EL (cell line): ENCODE measurements at regions not wholly inside any gene's neighbourhood (a gene's known extent, or its start where the extent isn't known, plus 50 kb on each side); places are given as distances from the start of the nearest gene placed in this dataset.

Experiments used
- DNase-seq: peaks from one replicate; pipeline ENCODE4 v3.0.0-alpha.2; 2016

- DNase-seq: no peak
These were observed 379.2 kb downstream of the VPS13C start for GRCh38 chr15:61681038-61681418.

- DNase-seq: no peak
These were observed 379.8 kb downstream of the VPS13C start for GRCh38 chr15:61680260-61681037.

GRCh38 chr15:61671736-61672135, 388.5 kb downstream of the VPS13C start:
- no peak for DNase-seq

- no peak for DNase-seq
These were observed 391.8 kb downstream of the VPS13C start for GRCh38 chr15:61668444-61668843.

- no peak for DNase-seq
These were observed 398.5 kb downstream of the VPS13C start for GRCh38 chr15:61661791-61662190.

GRCh38 chr15:61660579-61660978, 399.7 kb downstream of the VPS13C start:
- DNase-seq: peak; percentile 36

- DNase-seq: peak; percentile 6
These were observed 400.6 kb downstream of the VPS13C start for GRCh38 chr15:61659566-61660190.

- DNase-seq: no peak
These were observed 402.8 kb downstream of the VPS13C start for GRCh38 chr15:61657461-61657860.

GRCh38 chr15:61656391-61656790, 403.9 kb downstream of the VPS13C start:
- DNase-seq: no peak

- DNase-seq: no peak
These were observed 404.4 kb downstream of the VPS13C start for GRCh38 chr15:61655881-61656280.

- DNase-seq: no peak
These were observed 405.3 kb downstream of the VPS13C start for GRCh38 chr15:61654918-61655317.

- no peak for DNase-seq
These were observed 406.1 kb downstream of the VPS13C start for GRCh38 chr15:61654002-61654740.

GRCh38 chr15:61653110-61653509, 407.1 kb downstream of the VPS13C start:
- DNase-seq: no peak

- DNase-seq: no peak
These were observed 409.0 kb downstream of the VPS13C start for GRCh38 chr15:61651267-61651666.

- DNase-seq: no peak
These were observed 411.2 kb downstream of the VPS13C start for GRCh38 chr15:61649046-61649445.

GRCh38 chr15:61644550-61644949, 415.4 kb upstream of the RORA start:
- DNase-seq: no peak

GRCh38 chr15:61641645-61642044, 412.5 kb upstream of the RORA start:
- DNase-seq: no peak

GRCh38 chr15:61640756-61641155, 411.7 kb upstream of the RORA start:
- no peak for DNase-seq

- no peak for DNase-seq
These were observed 410.4 kb upstream of the RORA start for GRCh38 chr15:61639491-61639890.

GRCh38 chr15:61634837-61635236, 405.7 kb upstream of the RORA start:
- no peak for DNase-seq

GRCh38 chr15:61633951-61634350, 404.8 kb upstream of the RORA start:
- no peak for DNase-seq

GRCh38 chr15:61629269-61629668, 400.2 kb upstream of the RORA start:
- DNase-seq: no peak

- DNase-seq: no peak
These were observed 395.8 kb upstream of the RORA start for GRCh38 chr15:61624950-61625349.

GRCh38 chr15:61623746-61624145, 394.6 kb upstream of the RORA start:
- DNase-seq: no peak
